ENCODE measurements at regions not wholly inside any gene's neighbourhood (a gene's known extent, or its start where the extent isn't known, plus 50 kb on each side); places are given as distances from the start of the nearest gene placed in this dataset.

DNA sequence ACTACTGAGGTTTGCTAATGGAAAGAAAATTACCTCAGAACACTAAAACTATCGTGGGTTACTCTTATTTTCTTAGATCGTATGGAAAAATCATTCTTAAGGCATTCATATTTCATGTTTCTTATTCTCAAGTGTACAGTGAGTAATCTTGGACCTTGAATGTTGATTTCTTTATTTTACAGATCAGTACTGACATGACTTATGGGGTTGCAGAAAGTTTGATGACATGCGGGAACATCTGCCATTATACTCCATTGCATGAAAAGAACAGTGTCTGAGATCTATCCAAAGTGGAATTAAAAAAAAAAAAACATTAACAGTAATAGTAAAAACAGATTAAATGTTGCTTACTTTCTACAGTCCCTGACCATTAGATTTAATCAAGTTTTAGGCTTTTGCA is 1290.2 kb upstream of the WWC1 start:
- no peak for TF ChIP-seq XBP1 (CRISPR knock-in tag; IDR thresholded peaks at IDR 0.05)
- TF ChIP-seq, protein P1, sequence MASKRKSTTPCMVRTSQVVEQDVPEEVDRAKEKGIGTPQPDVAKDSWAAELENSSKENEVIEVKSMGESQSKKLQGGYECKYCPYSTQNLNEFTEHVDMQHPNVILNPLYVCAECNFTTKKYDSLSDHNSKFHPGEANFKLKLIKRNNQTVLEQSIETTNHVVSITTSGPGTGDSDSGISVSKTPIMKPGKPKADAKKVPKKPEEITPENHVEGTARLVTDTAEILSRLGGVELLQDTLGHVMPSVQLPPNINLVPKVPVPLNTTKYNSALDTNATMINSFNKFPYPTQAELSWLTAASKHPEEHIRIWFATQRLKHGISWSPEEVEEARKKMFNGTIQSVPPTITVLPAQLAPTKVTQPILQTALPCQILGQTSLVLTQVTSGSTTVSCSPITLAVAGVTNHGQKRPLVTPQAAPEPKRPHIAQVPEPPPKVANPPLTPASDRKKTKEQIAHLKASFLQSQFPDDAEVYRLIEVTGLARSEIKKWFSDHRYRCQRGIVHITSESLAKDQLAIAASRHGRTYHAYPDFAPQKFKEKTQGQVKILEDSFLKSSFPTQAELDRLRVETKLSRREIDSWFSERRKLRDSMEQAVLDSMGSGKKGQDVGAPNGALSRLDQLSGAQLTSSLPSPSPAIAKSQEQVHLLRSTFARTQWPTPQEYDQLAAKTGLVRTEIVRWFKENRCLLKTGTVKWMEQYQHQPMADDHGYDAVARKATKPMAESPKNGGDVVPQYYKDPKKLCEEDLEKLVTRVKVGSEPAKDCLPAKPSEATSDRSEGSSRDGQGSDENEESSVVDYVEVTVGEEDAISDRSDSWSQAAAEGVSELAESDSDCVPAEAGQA (IDR thresholded peaks at IDR 0.05; ENCODE audit: low read depth): no peak
- TF ChIP-seq, protein P1 (CRISPR knock-in tag; IDR thresholded peaks at IDR 0.05; ENCODE audit: borderline replicate concordance): no peak
